Kidney epithelial cell (primary cell): ENCODE measurements at regions not wholly inside any gene's neighbourhood (a gene's known extent, or its start where the extent isn't known, plus 50 kb on each side); places are given as distances from the start of the nearest gene placed in this dataset.
"Not testable (repeated sequence)": the region's sequence is repeated elsewhere in the genome, so short reads cannot be mapped to it uniquely, and the experiment has no call there.

Experiments used
- DNase-seq: peaks from one replicate; pipeline ENCODE4 v3.0.0-alpha.2; 2010; ENCODE audit warnings: low read depth
- H3K27me3 ChIP-seq: 2 replicates; pipeline ENCODE4 v1.6.0; 2011; ENCODE audit warnings: low read length; ENCODE audit not compliant: control insufficient read depth, insufficient read depth
- H3K36me3 ChIP-seq: 2 replicates; pipeline ENCODE4 v1.5.1; 2011; ENCODE audit warnings: low read length; ENCODE audit not compliant: control insufficient read depth, insufficient read depth
- H3K4me3 ChIP-seq: 2 replicates; pipeline ENCODE4 v1.5.1; 2011; ENCODE audit warnings: low read depth, mild to moderate bottlenecking, control low read depth, low read length
- CTCF ChIP-seq: IDR thresholded peaks from 2 replicates; pipeline ENCODE4 v1.5.1; 2011; ENCODE audit warnings: mild to moderate bottlenecking, moderate library complexity, low read length, control low read depth, inconsistent platforms; ENCODE audit not compliant: insufficient read depth, poor library complexity, severe bottlenecking

- H3K36me3 ChIP-seq: no peaks in the 10 kb centered on the region
- no peak overlapping the region for H3K4me3 ChIP-seq
- TF ChIP-seq CTCF: no peak
- H3K27me3 ChIP-seq: no peaks in the 10 kb centered on the region
- DNase-seq: no peak
These were observed 188.9 kb upstream of the BOD1L1 start for GRCh38 chr4:13816472-13816871.

- H3K4me3 ChIP-seq: no peak overlapping the region
- no peak for TF ChIP-seq CTCF
- no peaks in the 10 kb centered on the region for H3K36me3 ChIP-seq
- no peaks in the 10 kb centered on the region for H3K27me3 ChIP-seq
- no peak for DNase-seq
These were observed 194.0 kb upstream of the BOD1L1 start for GRCh38 chr4:13821522-13821921.

GRCh38 chr4:13825822-13826221 lies 198.3 kb upstream of the BOD1L1 start:
- H3K4me3 ChIP-seq, H3K27me3 ChIP-seq, DNase-seq, H3K36me3 ChIP-seq: not testable (repeated sequence)

- DNase-seq: no peak
- Histone ChIP-seq H3K4me3 (no peak overlapping the region), H3K27me3 (no peaks in the 10 kb centered on the region), H3K36me3 (no peaks in the 10 kb centered on the region)
- no peak for TF ChIP-seq CTCF
These were observed 201.9 kb upstream of the BOD1L1 start for GRCh38 chr4:13829457-13829856.

- no peak overlapping the region for H3K4me3 ChIP-seq
- H3K36me3 ChIP-seq: no peaks in the 10 kb centered on the region
- no peaks in the 10 kb centered on the region for H3K27me3 ChIP-seq
- no peak for DNase-seq
- TF ChIP-seq CTCF: no peak
These were observed 202.9 kb upstream of the BOD1L1 start for GRCh38 chr4:13830449-13830848.

- DNase-seq: no peak
- Histone ChIP-seq H3K36me3 (no peaks in the 10 kb centered on the region), H3K27me3 (no peaks in the 10 kb centered on the region), H3K4me3 (no peak overlapping the region)
- TF ChIP-seq CTCF: no peak
These were observed 205.8 kb upstream of the BOD1L1 start for GRCh38 chr4:13833171-13833804.
